ENCODE measurements at regions not wholly inside any gene's neighbourhood (a gene's known extent, or its start where the extent isn't known, plus 50 kb on each side); places are given as distances from the start of the nearest gene placed in this dataset.

DNA sequence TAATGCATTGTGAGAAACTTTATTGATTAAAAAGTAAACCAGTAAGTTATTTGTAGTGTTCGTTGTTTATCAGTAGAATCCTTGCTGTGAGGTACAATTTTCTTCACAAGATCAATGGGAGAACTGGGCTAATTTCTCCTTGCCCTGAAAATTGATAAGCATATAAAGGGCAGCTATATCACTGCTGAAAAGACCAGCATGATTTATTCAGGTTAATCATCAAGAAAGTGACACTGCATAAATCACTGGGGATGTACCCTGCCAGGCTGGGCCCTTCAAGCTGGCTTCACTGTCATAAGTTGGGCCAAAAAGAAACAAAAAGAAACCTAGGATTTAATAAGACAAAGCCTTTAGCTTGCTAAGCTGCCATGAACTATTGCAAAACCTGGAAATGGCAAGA, 746.7 kb downstream of the STPG2 start:
- Histone ChIP-seq H3K36me3 (ENCODE audit: control insufficient read depth in 1 of 2, insufficient read depth in 2 of 2, low read length in 2 of 2) (no peaks in the 10 kb centered on the region), H3K4me3 (replicated peaks in 1 of 2; ENCODE audit: low read depth in 1 of 2, low read length in 2 of 2) (no peak overlapping the region), H4K20me1 (ENCODE audit: insufficient read depth) (no peaks in the 10 kb centered on the region), H3K4me2 (ENCODE audit: low read length) (no peak overlapping the region), H3K9ac (ENCODE audit: low read length) (no peak overlapping the region), H3K27ac (ENCODE audit: low read depth, low read length) (peak overlapping the region; percentile 52), H3K9me2 (ENCODE audit: insufficient read depth) (no peaks in the 10 kb centered on the region), H3K4me1 (ENCODE audit: control insufficient read depth in 1 of 2, insufficient read depth in 2 of 2, low read length in 2 of 2) (peaks cover 11 to 17% of the 10 kb centered on the region in 2 experiments; a peak in 2 of 4 replicates), H3K79me2 (ENCODE audit: insufficient read depth, low read length) (no peaks in the 10 kb centered on the region), H3K9me3 (ENCODE audit: control insufficient read depth in 1 of 2, insufficient read depth in 1 of 2, low read depth in 1 of 2, low read length in 2 of 2) (no peaks in the 10 kb centered on the region), H3K27me3 (ENCODE audit: insufficient read depth, low read length) (no peaks in the 10 kb centered on the region), H2AFZ (ENCODE audit: low read depth, low read length, poor library complexity, severe bottlenecking) (no peak overlapping the region)
- ATAC-seq (peak; percentile 36; the same call in 1 of the 2 replicates), DNase-seq (ENCODE audit: low read depth, low spot score) (no peak)
- RAD21 ChIA-PET (ENCODE audit: low non-redundant PET in 1 of 2, low total read pairs in 2 of 2, uncharacterized antibody in 2 of 2, unreplicated experiment in 2 of 2): no interaction called here
- no TSS peak for BruUV-seq (replicated peaks)
- CTCF ChIA-PET: no interaction called here
- TF ChIP-seq TCF7L2 (IDR thresholded peaks at IDR 0.05; ENCODE audit: borderline replicate concordance, extremely low read depth, insufficient read depth, insufficient read length): no peak
- TF ChIP-seq ZFX (IDR thresholded peaks at IDR 0.05): no peak
- TF ChIP-seq CTCF (IDR thresholded peaks at IDR 0.05 in 2 of 3, conservative IDR thresholded peaks at IDR 0.05 in 1 of 3; ENCODE audit: borderline replicate concordance in 1 of 3, insufficient read depth in 1 of 3, low read depth in 2 of 3, low read length in 2 of 3): no peak
- TF ChIP-seq CBX3 (IDR thresholded peaks at IDR 0.05; ENCODE audit: low read depth): no peak
- TF ChIP-seq POLR2AphosphoS5 (IDR thresholded peaks at IDR 0.05; ENCODE audit: low read depth, low read length): no peak
- TF ChIP-seq CEBPB (IDR thresholded peaks at IDR 0.05; ENCODE audit: low read depth): no peak
- intact Hi-C loops (cut with micrococcal nuclease): no loop called here
- POLR2A ChIA-PET: no interaction called here

GRCh38 chr4:97404876-97405523, 738.3 kb downstream of the STPG2 start:
- ChIA-PET RAD21 (ENCODE audit: low non-redundant PET in 1 of 2, low total read pairs in 2 of 2, uncharacterized antibody in 2 of 2, unreplicated experiment in 2 of 2) (no interaction called here), CTCF (no interaction called here), POLR2A (no interaction called here)
- Histone ChIP-seq H3K27me3 (ENCODE audit: insufficient read depth, low read length) (no peaks in the 10 kb centered on the region), H3K4me3 (replicated peaks in 1 of 2; ENCODE audit: low read depth in 1 of 2, low read length in 2 of 2) (no peak overlapping the region), H3K36me3 (ENCODE audit: control insufficient read depth in 1 of 2, insufficient read depth in 2 of 2, low read length in 2 of 2) (no peaks in the 10 kb centered on the region), H3K4me2 (ENCODE audit: low read length) (peak overlapping the region; percentile 17; the same call in 1 of the 2 replicates), H3K9me2 (ENCODE audit: insufficient read depth) (no peaks in the 10 kb centered on the region), H2AFZ (ENCODE audit: low read depth, low read length, poor library complexity, severe bottlenecking) (no peak overlapping the region), H3K27ac (ENCODE audit: low read depth, low read length) (no peak overlapping the region), H3K9ac (ENCODE audit: low read length) (no peak overlapping the region), H3K79me2 (ENCODE audit: insufficient read depth, low read length) (no peaks in the 10 kb centered on the region), H3K9me3 (ENCODE audit: control insufficient read depth in 1 of 2, insufficient read depth in 1 of 2, low read depth in 1 of 2, low read length in 2 of 2) (no peaks in the 10 kb centered on the region), H4K20me1 (ENCODE audit: insufficient read depth) (no peaks in the 10 kb centered on the region), H3K4me1 (ENCODE audit: control insufficient read depth in 1 of 2, insufficient read depth in 2 of 2, low read length in 2 of 2) (peaks cover 4 to 6% of the 10 kb centered on the region in 2 experiments; a peak in 2 of 4 replicates)
- BruUV-seq (replicated peaks): no TSS peak
- intact Hi-C loops (cut with micrococcal nuclease): no loop called here
- ATAC-seq (no peak), DNase-seq (ENCODE audit: low read depth, low spot score) (no peak)
- TF ChIP-seq POLR2AphosphoS5 (IDR thresholded peaks at IDR 0.05; ENCODE audit: low read depth, low read length) (no peak), RAD21 (IDR thresholded peaks at IDR 0.05; ENCODE audit: low read depth) (no peak), REST (IDR thresholded peaks at IDR 0.05; ENCODE audit: low read depth) (no peak), FOSL1 (IDR thresholded peaks at IDR 0.05; ENCODE audit: low read depth) (no peak), EZH2phosphoT487 (IDR thresholded peaks at IDR 0.05; ENCODE audit: borderline replicate concordance) (no peak), EZH2 (IDR thresholded peaks at IDR 0.05) (no peak), CBX3 (IDR thresholded peaks at IDR 0.05; ENCODE audit: low read depth) (no peak), CEBPB (IDR thresholded peaks at IDR 0.05; ENCODE audit: low read depth) (no peak), SP1 (IDR thresholded peaks at IDR 0.05; ENCODE audit: low read depth) (no peak), ZNF274 (IDR thresholded peaks at IDR 0.05; ENCODE audit: low read depth, low read length) (no peak)
- TF ChIP-seq, protein P1, sequence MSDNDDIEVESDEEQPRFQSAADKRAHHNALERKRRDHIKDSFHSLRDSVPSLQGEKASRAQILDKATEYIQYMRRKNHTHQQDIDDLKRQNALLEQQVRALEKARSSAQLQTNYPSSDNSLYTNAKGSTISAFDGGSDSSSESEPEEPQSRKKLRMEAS (IDR thresholded peaks at IDR 0.05): no peak
- TF ChIP-seq, protein P2, sequence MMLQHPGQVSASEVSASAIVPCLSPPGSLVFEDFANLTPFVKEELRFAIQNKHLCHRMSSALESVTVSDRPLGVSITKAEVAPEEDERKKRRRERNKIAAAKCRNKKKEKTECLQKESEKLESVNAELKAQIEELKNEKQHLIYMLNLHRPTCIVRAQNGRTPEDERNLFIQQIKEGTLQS (IDR thresholded peaks at IDR 0.05): no peak
